ENCODE measurements at regions not wholly inside any gene's neighbourhood (a gene's known extent, or its start where the extent isn't known, plus 50 kb on each side); places are given as distances from the start of the nearest gene placed in this dataset.

DNA sequence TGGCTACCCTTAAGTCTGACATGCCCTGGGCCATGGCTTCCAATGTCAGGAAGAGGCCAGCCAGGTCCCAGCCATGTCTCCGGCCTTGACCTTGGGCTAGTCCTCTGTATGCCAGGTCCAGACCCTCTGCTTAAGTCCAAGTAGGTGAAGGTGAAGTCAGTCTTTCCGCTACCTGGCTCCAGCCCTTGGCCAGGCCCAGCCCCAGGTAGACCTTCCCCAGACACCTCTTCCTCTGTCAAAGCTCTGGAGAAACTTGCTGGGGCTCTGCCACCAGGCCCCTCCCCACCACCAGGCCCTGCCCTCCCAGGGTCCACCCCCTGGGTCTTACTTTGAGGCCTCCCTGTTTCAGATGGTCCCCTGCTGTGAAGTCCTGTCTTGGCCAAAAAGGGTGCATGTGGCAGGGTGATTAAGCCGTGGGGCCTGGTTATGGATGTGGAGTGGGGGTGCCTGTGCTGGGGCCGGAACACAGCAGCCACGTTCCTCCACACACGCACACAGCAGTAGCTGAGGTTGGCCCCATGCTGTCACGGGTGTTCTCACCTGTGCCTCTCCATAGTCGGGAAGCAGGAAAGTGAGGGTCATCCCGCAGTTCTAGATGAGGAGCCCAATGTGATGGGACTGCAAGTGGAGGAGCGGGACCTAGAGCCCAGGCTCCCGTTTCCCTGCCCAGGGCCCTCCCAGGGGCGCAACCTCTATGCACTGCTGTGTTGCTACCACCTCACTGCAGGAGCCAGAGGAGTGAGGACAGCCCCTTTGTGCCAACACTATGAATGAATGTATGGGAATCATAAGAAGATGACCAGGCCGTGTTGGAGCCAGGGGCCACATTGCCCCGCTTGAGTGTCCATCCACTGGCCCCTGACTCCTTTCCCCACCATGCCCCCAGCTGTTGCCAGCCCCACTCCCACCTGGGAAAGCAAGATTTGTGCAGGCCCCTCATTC is 72.2 kb downstream of the LINC01488 start (continued):
- TF ChIP-seq, protein P1, sequence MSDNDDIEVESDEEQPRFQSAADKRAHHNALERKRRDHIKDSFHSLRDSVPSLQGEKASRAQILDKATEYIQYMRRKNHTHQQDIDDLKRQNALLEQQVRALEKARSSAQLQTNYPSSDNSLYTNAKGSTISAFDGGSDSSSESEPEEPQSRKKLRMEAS (IDR thresholded peaks at IDR 0.05; ENCODE audit: low read depth), result no peak
- TF ChIP-seq SMC3 (IDR thresholded peaks at IDR 0.05; ENCODE audit: low read depth, low read length) (no peak), MEF2A (IDR thresholded peaks at IDR 0.05; ENCODE audit: borderline replicate concordance, low read depth) (no peak)

DNA sequence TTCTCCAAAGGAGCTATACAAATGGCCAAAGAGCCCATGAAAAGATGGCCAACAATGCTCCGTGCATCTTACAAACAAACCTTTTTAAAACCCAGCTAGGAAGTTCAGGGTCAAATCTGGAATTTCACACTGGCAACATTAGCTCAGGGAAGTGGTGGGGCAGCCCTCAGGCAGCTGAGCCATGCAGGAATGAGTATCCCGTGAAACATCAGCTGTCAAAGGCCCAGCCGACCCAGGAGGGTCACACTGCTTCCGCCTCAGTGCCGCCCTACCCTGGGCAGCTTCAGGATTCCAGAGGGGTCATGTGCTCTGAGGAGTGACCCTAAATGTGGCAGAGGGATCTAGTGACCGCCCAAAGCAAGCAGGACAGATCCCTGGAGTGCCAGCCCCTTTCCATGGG is 73.4 kb downstream of the LINC01488 start:
- Histone ChIP-seq H3K9me3 (0 out of 2 replicates have a peak, but pooled peaks cover 6% of the 10 kb centered on the region), H3K4me1 (ENCODE audit: control insufficient read depth in 1 of 2, insufficient read depth in 2 of 2, low read depth in 1 of 2, low read length in 1 of 2) (no peaks in the 10 kb centered on the region), H2AFZ (ENCODE audit: low read depth) (no peak overlapping the region), H3K36me3 (replicated peaks in 1 of 2; ENCODE audit: control insufficient read depth in 1 of 2, insufficient read depth in 2 of 2, low read length in 1 of 2) (no peaks in the 10 kb centered on the region), H3F3A (replicated peaks; ENCODE audit: insufficient read depth) (no peaks in the 10 kb centered on the region), H3K4me3 (ENCODE audit: low read depth in 2 of 2, low read length in 1 of 2) (no peak overlapping the region), H3K79me2 (ENCODE audit: insufficient read depth) (no peaks in the 10 kb centered on the region), H3K27ac (ENCODE audit: low read depth in 2 of 2, low read length in 1 of 2) (no peak overlapping the region), H3K27me3 (ENCODE audit: insufficient read depth) (no peaks in the 10 kb centered on the region), H3K9me2 (no peaks in the 10 kb centered on the region), H3K9ac (no peak overlapping the region), H4K20me1 (ENCODE audit: insufficient read depth) (no peaks in the 10 kb centered on the region), H3K4me2 (no peak overlapping the region)
- DNase-seq, result no peak
- ChIA-PET CTCF (interaction anchor here (1.0 kb wide), 1 partner anchor 19 kb away, joined by 3 read pairs; no protein-coding TSS in a partner anchor), POLR2A (no interaction called here)
- no peak for TF ChIP-seq NRF1 (IDR thresholded peaks at IDR 0.05; ENCODE audit: low read depth, low read length)
- TF ChIP-seq, protein P2, sequence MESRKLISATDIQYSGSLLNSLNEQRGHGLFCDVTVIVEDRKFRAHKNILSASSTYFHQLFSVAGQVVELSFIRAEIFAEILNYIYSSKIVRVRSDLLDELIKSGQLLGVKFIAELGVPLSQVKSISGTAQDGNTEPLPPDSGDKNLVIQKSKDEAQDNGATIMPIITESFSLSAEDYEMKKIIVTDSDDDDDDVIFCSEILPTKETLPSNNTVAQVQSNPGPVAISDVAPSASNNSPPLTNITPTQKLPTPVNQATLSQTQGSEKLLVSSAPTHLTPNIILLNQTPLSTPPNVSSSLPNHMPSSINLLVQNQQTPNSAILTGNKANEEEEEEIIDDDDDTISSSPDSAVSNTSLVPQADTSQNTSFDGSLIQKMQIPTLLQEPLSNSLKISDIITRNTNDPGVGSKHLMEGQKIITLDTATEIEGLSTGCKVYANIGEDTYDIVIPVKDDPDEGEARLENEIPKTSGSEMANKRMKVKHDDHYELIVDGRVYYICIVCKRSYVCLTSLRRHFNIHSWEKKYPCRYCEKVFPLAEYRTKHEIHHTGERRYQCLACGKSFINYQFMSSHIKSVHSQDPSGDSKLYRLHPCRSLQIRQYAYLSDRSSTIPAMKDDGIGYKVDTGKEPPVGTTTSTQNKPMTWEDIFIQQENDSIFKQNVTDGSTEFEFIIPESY (IDR thresholded peaks at IDR 0.05; ENCODE audit: borderline replicate concordance, low read depth), result no peak
- no peak for TF ChIP-seq FOXM1 (IDR thresholded peaks at IDR 0.05; ENCODE audit: low read depth)
- TF ChIP-seq CHD2 (IDR thresholded peaks at IDR 0.05; ENCODE audit: low read length, partially characterized antibody), result no peak
- no peak for TF ChIP-seq RFX5 (IDR thresholded peaks at IDR 0.05; ENCODE audit: low read length)
- no peak for TF ChIP-seq TAF1 (IDR thresholded peaks at IDR 0.05; ENCODE audit: borderline replicate concordance, low read depth, low read length)
- TF ChIP-seq SMC3 (IDR thresholded peaks at IDR 0.05; ENCODE audit: low read depth, low read length), result no peak
- WGBS (ENCODE audit: low lambda C conversion rate), result 92% methylated on average over 2 of the region's 6 CpGs

DNA sequence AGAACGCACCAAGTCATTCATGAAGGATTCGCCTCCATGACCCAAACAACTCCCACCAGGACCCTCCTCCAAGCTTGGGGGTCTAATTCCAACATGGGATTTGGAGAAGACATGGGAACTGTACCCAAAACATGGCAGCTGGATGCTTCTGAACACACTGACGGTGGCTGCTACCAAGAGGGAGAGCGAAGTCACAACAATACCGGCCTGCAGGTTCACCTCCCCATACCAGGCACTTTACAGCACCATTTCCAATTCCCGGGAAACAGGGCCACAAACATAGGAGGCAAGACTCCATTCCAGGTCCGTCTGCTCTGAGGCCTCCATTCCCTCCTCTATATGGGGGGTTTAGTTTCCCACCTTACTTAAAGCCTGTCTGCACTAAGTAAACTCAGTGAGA is 75.8 kb downstream of the LINC01488 start:
- Histone ChIP-seq H3F3A (replicated peaks; ENCODE audit: insufficient read depth) (peaks cover 4% of the 10 kb centered on the region), H4K20me1 (ENCODE audit: insufficient read depth) (no peaks in the 10 kb centered on the region), H3K9me2 (no peaks in the 10 kb centered on the region), H3K9me3 (no peaks in the 10 kb centered on the region), H3K27me3 (ENCODE audit: insufficient read depth) (no peaks in the 10 kb centered on the region), H3K4me2 (no peak overlapping the region), H3K4me1 (ENCODE audit: control insufficient read depth in 1 of 2, insufficient read depth in 2 of 2, low read depth in 1 of 2, low read length in 1 of 2) (no peaks in the 10 kb centered on the region), H3K27ac (ENCODE audit: low read depth in 2 of 2, low read length in 1 of 2) (no peak overlapping the region), H2AFZ (ENCODE audit: low read depth) (no peak overlapping the region), H3K79me2 (ENCODE audit: insufficient read depth) (no peaks in the 10 kb centered on the region), H3K4me3 (ENCODE audit: low read depth in 2 of 2, low read length in 1 of 2) (no peak overlapping the region), H3K9ac (no peak overlapping the region), H3K36me3 (replicated peaks in 1 of 2; ENCODE audit: control insufficient read depth in 1 of 2, insufficient read depth in 2 of 2, low read length in 1 of 2) (no peaks in the 10 kb centered on the region)
- POLR2A ChIA-PET, result no interaction called here
- WGBS (ENCODE audit: low lambda C conversion rate), result 97% methylated on average over 6 of the region's 7 CpGs
- CTCF ChIA-PET, result no interaction called here
- no peak for DNase-seq
- no peak for TF ChIP-seq SIN3A (IDR thresholded peaks at IDR 0.05; ENCODE audit: borderline replicate concordance, low read depth, low read length)
- no peak for TF ChIP-seq YY1 (IDR thresholded peaks at IDR 0.05; ENCODE audit: low read depth)
- no peak for TF ChIP-seq USF1 (IDR thresholded peaks at IDR 0.05; ENCODE audit: borderline replicate concordance, low read depth)
- TF ChIP-seq REST (IDR thresholded peaks at IDR 0.05; ENCODE audit: low read depth, low read length), result no peak
- no peak for TF ChIP-seq RCOR1 (IDR thresholded peaks at IDR 0.05; ENCODE audit: low read length)
- no peak for TF ChIP-seq FOXJ3 (CRISPR knock-in tag; IDR thresholded peaks at IDR 0.05)
- TF ChIP-seq MEF2A (IDR thresholded peaks at IDR 0.05; ENCODE audit: borderline replicate concordance, low read depth), result no peak
- no peak for TF ChIP-seq JUND (IDR thresholded peaks at IDR 0.05)
- TF ChIP-seq TAF1 (IDR thresholded peaks at IDR 0.05; ENCODE audit: borderline replicate concordance, low read depth, low read length), result no peak
- no peak for TF ChIP-seq EZH2phosphoT487 (IDR thresholded peaks at IDR 0.05; ENCODE audit: borderline replicate concordance, low read depth)
- TF ChIP-seq EP300 (IDR thresholded peaks at IDR 0.05; ENCODE audit: borderline replicate concordance in 1 of 2, low read depth in 1 of 2, low read length in 1 of 2), result no peak
- no peak for TF ChIP-seq GABPA (IDR thresholded peaks at IDR 0.05; ENCODE audit: low read depth)
